HEK293T (cell line): ENCODE measurements at regions not wholly inside any gene's neighbourhood (a gene's known extent, or its start where the extent isn't known, plus 50 kb on each side); places are given as distances from the start of the nearest gene placed in this dataset.

ENCODE experiments used
- FOXA1 ChIP-seq: fragments of 450-650 bp; IDR thresholded peaks from 2 replicates; pipeline ENCODE4 v1.6.1; 2016; ENCODE audit warnings: mild to moderate bottlenecking
- FOXK2 ChIP-seq: fragments of 450-650 bp; IDR thresholded peaks from 2 replicates; pipeline ENCODE4 v1.6.1; 2016; ENCODE audit warnings: mild to moderate bottlenecking
- NFRKB ChIP-seq: fragments of 450-650 bp; IDR thresholded peaks from 2 replicates; pipeline ENCODE4 v1.6.1; 2016; ENCODE audit warnings: mild to moderate bottlenecking, moderate library complexity

DNA sequence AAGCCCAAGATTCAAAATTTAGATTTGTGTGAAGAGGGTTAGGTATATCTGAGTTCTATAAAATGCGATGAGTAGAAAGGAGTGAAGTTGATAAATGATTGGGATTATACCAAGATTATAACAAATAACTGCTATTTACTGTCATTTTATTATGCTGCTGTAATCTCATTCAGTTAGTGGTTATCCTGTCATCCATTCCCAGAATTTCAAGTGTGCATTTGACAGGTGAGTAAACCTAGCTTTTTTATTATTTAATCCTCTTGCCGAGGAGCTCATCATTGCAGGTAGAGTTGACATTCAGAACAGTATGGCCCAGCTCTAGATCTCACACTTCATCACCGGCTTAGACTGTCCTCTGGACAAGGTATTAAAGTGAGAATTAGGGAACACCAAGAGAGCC lies 1146.2 kb downstream of the CDH11 start:
- TF ChIP-seq FOXA1 (no peak), FOXK2 (no peak), NFRKB (no peak)
